GM12801 (cell line): ENCODE measurements at regions not wholly inside any gene's neighbourhood (a gene's known extent, or its start where the extent isn't known, plus 50 kb on each side); places are given as distances from the start of the nearest gene placed in this dataset.

Experiments
- TF ChIP-seq, protein P1 (sequence below): IDR thresholded peaks from one replicate; pipeline ENCODE4 v1.5.1; 2011; ENCODE audit warnings: control low read depth; ENCODE audit not compliant: insufficient read length; ENCODE audit errors: extremely low read depth

DNA sequence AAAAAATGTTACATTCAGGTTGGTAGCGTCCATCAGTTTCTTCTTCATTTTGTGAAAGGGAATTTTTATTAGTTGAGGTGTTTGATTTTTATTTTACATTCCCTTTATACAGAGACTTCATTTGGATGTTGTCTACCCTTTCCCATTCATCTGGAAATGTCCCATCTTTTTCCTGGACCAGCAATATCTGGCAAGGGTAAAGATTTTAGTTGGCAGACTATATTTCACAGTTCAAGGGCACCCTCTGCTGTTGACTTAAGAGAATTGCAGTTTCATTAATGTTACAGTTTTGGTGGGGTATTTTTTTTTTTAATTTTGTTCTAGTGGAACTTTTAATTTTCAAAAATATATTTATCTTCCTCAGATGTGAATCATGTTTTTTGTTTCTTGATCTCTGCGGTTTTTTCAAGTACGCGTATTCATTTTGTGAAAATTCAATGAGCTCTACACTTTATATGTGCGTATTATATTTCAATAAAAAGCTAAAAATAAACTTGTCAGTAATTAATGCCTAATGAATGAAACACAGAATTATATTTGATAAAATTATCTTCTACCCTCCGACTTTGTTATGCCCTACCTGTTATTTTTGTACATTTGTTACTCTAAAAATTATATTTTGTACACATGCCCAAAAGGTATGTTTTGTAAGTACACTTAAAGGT, 97.9 kb upstream of the KLF14 start:
- TF ChIP-seq, protein P1, sequence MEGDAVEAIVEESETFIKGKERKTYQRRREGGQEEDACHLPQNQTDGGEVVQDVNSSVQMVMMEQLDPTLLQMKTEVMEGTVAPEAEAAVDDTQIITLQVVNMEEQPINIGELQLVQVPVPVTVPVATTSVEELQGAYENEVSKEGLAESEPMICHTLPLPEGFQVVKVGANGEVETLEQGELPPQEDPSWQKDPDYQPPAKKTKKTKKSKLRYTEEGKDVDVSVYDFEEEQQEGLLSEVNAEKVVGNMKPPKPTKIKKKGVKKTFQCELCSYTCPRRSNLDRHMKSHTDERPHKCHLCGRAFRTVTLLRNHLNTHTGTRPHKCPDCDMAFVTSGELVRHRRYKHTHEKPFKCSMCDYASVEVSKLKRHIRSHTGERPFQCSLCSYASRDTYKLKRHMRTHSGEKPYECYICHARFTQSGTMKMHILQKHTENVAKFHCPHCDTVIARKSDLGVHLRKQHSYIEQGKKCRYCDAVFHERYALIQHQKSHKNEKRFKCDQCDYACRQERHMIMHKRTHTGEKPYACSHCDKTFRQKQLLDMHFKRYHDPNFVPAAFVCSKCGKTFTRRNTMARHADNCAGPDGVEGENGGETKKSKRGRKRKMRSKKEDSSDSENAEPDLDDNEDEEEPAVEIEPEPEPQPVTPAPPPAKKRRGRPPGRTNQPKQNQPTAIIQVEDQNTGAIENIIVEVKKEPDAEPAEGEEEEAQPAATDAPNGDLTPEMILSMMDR: no peak

DNA sequence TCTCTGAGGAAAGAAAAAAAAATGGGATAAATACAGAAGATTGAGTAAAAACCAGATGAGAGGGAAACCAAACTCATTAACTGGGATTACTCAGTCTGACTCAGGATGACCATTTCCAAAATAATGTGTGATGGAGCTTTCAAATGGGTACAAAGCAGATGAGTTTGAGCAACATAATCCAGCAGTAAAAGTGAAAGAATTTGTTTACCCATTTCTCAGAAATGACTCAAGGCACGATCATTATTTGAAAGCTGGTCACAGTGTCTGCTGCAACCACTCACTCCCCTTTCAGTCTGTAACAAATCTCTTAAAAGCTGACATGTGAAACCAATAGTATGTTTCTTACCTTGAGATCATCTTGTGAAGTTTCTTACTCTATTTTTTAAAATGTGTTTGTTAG, 104.7 kb upstream of the KLF14 start:
- TF ChIP-seq, protein P1: no peak

DNA sequence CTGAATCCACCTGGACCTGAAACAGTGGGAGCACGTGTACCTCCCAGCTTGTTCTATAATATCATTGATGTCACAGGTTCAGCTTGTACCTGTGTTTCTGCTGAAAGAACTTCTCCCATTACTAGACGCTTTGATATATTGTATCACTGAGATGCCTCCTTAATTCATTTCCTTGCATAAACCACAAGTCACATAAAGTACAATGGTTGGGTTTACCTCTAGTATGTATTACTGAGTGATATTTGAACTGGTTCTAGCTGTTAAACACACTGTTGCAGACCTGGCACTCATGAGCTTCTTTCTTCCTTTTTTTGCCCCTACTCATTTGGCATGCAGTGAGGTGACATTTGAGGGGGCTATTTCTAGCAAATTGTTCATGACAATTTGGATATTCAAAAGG, 106.6 kb upstream of the KLF14 start:
- TF ChIP-seq, protein P1: no peak

DNA sequence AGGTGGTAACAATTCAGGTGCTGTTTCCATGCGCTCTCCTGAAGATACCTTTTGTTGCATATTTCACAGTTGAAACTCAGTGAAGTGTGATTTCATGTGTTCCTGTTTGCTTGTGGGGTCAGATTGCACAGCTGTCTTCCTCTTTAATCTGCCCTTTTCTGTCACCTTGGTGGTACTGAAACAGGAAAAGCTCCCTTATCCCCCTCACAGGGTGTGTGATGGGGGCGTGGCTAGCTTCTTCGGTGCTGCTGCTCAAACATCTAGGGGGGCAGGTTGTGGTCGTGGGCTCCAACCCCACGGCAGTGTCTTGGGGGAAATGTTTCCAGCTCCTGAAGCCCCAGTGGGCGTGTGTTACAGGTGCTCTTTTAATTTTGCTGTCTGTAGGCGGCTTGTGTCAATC, 107.4 kb upstream of the KLF14 start:
- TF ChIP-seq, protein P1: no peak

DNA sequence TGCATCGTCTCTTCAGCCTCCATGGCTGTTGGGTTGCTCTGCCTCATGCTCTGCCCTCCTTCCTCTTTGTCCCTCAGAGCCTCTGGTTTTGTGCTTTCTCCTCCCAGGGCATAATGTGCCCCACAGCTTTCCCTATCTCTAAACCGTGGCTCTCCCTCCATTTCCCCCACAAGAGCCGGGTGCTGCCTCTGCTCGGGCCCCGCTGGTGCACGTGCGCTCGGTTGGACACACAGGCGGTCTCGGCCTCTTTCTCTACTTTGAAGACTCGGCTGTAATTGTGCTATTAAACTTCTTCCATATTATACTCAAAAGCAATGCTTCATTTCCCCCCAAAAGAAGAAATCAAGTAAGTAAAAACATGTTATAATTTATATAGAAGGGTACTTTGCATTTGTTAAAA, 109.7 kb upstream of the KLF14 start:
- TF ChIP-seq, protein P1: no peak

DNA sequence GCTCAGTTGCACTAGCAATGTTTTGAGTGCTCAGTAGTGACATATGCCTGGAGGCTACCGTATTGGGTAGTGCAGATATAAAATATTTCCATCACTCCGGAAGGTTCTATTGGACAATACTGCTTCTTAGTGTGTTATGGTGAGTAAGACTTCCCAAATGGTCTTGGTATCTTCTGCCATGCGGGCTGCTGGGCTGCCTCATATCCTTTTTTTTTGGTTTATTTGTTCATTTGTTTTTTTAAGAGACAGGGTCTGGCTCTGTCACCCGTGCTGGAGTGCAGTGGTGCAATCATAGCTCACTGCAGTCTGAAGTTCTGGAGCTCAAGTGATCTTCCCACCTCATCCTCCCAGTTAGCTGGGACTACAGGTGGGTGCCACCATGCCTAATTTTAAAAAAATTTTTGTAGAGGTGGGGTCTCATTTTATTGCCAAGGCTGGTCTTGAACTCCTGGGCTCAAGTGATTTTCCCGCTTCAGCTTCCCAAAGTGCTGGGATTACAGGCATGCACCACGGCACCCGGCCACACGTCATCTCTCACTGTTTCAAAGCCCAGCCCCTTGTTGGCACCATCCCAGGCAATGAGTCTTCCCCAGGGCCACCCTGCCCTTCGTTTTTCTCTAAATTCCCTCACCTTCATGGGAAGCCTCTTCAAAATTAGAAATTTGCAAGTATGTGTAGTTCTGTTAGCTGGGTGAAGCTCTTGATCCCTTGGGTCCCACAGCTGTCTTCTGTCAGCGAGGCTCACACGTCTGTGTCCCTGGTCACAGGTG, 111.0 kb upstream of the KLF14 start:
- TF ChIP-seq, protein P1: no peak

DNA sequence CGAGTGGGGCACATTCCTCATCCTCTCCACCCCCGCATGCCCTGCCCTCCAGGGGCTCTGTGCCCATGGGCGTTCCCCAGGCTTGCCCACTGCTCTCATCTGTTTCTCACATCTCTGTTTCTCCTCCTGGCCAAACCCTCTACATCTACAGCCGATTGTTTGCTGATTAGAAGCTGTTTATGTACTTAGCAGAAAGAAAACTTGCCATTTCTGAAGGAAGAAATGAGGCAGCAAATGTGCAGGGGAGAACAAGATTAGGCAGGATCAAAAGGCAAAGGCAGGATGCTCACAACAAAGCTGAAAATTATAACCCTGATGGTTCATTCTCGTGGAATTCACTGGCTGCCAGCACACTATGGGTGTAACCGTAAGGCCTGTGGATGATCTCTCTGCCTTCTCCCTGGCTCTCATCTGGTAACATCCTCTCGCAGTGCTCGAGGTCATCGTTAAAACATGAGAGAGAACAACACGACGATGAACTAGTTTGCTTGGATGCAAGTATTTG, 111.6 kb upstream of the KLF14 start:
- TF ChIP-seq, protein P1: no peak
